Mesenchymal stem cell (in vitro differentiated cells and primary cell): ENCODE measurements at regions not wholly inside any gene's neighbourhood (a gene's known extent, or its start where the extent isn't known, plus 50 kb on each side); places are given as distances from the start of the nearest gene placed in this dataset.

Experiments used
- DNase-seq: peaks from one replicate; pipeline ENCODE4 v3.0.0-alpha.2; 2013
- H2AFZ ChIP-seq: one replicate; pipeline ENCODE4 v1.6.1; 2013; ENCODE audit warnings: low read depth, mild to moderate bottlenecking, control low read depth, inconsistent platforms, low read length, moderate library complexity
- H2AK5ac ChIP-seq: 2 replicates; pipeline ENCODE4 v1.6.1; 2013; ENCODE audit warnings: low read length, moderate library complexity, mild to moderate bottlenecking, inconsistent platforms; ENCODE audit not compliant: severe bottlenecking
- H2BK120ac ChIP-seq: one replicate; pipeline ENCODE4 v1.6.1; 2013; ENCODE audit warnings: low read depth, mild to moderate bottlenecking, inconsistent platforms, low read length, moderate library complexity
- H2BK12ac ChIP-seq, 2 experiments: one replicate each; pipeline ENCODE4 v1.6.1; 2013; ENCODE audit warnings: inconsistent platforms in 2 of 2, low read length in 2 of 2, mild to moderate bottlenecking in 2 of 2, moderate library complexity in 2 of 2, control low read depth in 1 of 2
- H2BK15ac ChIP-seq: one replicate; pipeline ENCODE4 v1.6.1; 2013; ENCODE audit warnings: mild to moderate bottlenecking, low read depth, inconsistent platforms; ENCODE audit not compliant: poor library complexity, severe bottlenecking
- H2BK5ac ChIP-seq: 2 replicates; pipeline ENCODE4 v1.6.1; 2013; ENCODE audit warnings: low read depth, mild to moderate bottlenecking, low read length, control low read depth, inconsistent platforms; ENCODE audit not compliant: poor library complexity, severe bottlenecking
- H3K14ac ChIP-seq, 2 experiments: one replicate each; pipeline ENCODE4 v1.6.1; 2013; ENCODE audit warnings: inconsistent platforms in 2 of 2, low read length in 2 of 2, control low read depth in 1 of 2, mild to moderate bottlenecking in 1 of 2, moderate library complexity in 1 of 2
- H3K18ac ChIP-seq, 2 experiments: one replicate each; pipeline ENCODE4 v1.6.1; 2013; ENCODE audit warnings: inconsistent platforms in 2 of 2, low read length in 2 of 2, control low read depth in 1 of 2, low read depth in 1 of 2, mild to moderate bottlenecking in 1 of 2
- H3K23ac ChIP-seq, 2 experiments: one replicate each; pipeline ENCODE4 v1.6.1; 2013; ENCODE audit warnings: inconsistent platforms in 2 of 2, low read length in 2 of 2, mild to moderate bottlenecking in 2 of 2, moderate library complexity in 2 of 2, control low read depth in 1 of 2
- H3K27ac ChIP-seq: 2 replicates; pipeline ENCODE4 v1.5.1; 2013; ENCODE audit warnings: mild to moderate bottlenecking, moderate library complexity, low read length, control low read depth, inconsistent platforms; ENCODE audit not compliant: poor library complexity, severe bottlenecking
- H3K27me3 ChIP-seq, 2 experiments: 2 replicates each; pipeline versions ENCODE4 v1.6.1 to v1.7.0; 2013; ENCODE audit warnings: low read length in 2 of 2, mild to moderate bottlenecking in 2 of 2, moderate library complexity in 2 of 2, control low read depth in 1 of 2, inconsistent platforms in 1 of 2; ENCODE audit not compliant: control insufficient read depth in 1 of 2, insufficient read depth in 1 of 2
- H3K36me3 ChIP-seq, 2 experiments: 2 replicates each; pipeline versions ENCODE4 v1.6.1 to v1.7.0; 2013; ENCODE audit warnings: low read length in 2 of 2, control low read depth in 1 of 2, inconsistent platforms in 1 of 2, low read depth in 1 of 2, mild to moderate bottlenecking in 1 of 2; ENCODE audit not compliant: insufficient read depth in 2 of 2, control insufficient read depth in 1 of 2
- H3K4ac ChIP-seq, 2 experiments: one replicate each; pipeline ENCODE4 v1.6.1; 2013; ENCODE audit warnings: inconsistent platforms in 2 of 2, low read length in 2 of 2, mild to moderate bottlenecking in 2 of 2, moderate library complexity in 2 of 2, control low read depth in 1 of 2, low read depth in 1 of 2
- H3K4me1 ChIP-seq: 2 replicates; pipeline ENCODE4 v1.6.1; 2013; ENCODE audit warnings: low read depth, low read length, control low read depth; ENCODE audit not compliant: control insufficient read depth, insufficient read depth
- H3K4me2 ChIP-seq: 2 replicates; pipeline ENCODE4 v1.6.1; 2013; ENCODE audit warnings: low read length, mild to moderate bottlenecking, inconsistent platforms; ENCODE audit not compliant: poor library complexity, severe bottlenecking
- H3K4me3 ChIP-seq, 2 experiments: 2 replicates each; pipeline versions ENCODE4 v1.5.1 to v1.7.0; 2013; ENCODE audit warnings: low read length in 2 of 2, mild to moderate bottlenecking in 2 of 2, control low read depth in 1 of 2, low read depth in 1 of 2; ENCODE audit not compliant: insufficient read depth in 1 of 2
- H3K79me1 ChIP-seq: replicated peaks from 2 replicates; pipeline ENCODE4 v1.6.1; 2013; ENCODE audit warnings: mild to moderate bottlenecking, control low read depth, low read length, inconsistent platforms; ENCODE audit not compliant: poor library complexity, severe bottlenecking
- H3K9ac ChIP-seq: 2 replicates; pipeline ENCODE4 v1.7.0; 2013; ENCODE audit warnings: mild to moderate bottlenecking, low read length, moderate library complexity
- H3K9me3 ChIP-seq: 2 replicates; pipeline ENCODE4 v1.7.0; 2013; ENCODE audit warnings: mild to moderate bottlenecking, low read length; ENCODE audit not compliant: control insufficient read depth
- H4K8ac ChIP-seq: one replicate; pipeline ENCODE4 v1.6.1; 2013; ENCODE audit warnings: inconsistent platforms, mild to moderate bottlenecking, low read length, moderate library complexity
- H4K91ac ChIP-seq: one replicate; pipeline ENCODE4 v1.6.1; 2013; ENCODE audit warnings: mild to moderate bottlenecking, low read length, inconsistent platforms
- WGBS: methylation state at CpG from one replicate; pipeline ENCODE4 v1.1.7; 2013; ENCODE audit warnings: mixed read lengths; 5-methylcytosine and 5-hydroxymethylcytosine counted together

DNA sequence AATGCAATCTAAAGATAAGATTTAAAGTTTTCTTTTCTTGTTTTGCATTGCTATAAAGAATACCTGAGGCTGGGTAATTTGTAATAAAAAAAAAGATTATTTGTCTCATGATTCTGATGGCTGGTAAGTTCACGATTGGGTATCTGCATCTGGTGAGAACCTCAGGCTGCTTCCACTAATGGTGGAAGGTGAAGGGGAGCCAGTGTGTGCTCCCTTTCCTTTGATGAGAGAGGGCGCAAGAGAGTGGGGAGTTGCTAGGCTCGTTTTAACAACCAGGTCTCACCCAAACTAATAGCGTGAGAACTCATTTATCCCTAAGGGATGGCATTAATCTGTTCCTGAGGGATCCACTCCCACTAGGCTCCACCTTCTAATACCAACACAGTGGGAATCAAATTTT is 353.2 kb downstream of the BTBD3 start:
- H4K8ac ChIP-seq, result no peak overlapping the region
- no peak overlapping the region for H2BK12ac ChIP-seq
- H2BK5ac ChIP-seq, result no peak overlapping the region
- H3K9me3 ChIP-seq, result no peaks in the 10 kb centered on the region
- no peak overlapping the region for H2AK5ac ChIP-seq
- H3K4ac ChIP-seq, result no peak overlapping the region
- no peaks in the 10 kb centered on the region for H3K79me1 ChIP-seq
- H3K27me3 ChIP-seq, result no peaks in the 10 kb centered on the region
- H3K9ac ChIP-seq, result no peak overlapping the region
- H3K4me1 ChIP-seq, result no peaks in the 10 kb centered on the region
- H3K4me2 ChIP-seq, result no peak overlapping the region
- no peak overlapping the region for H2BK15ac ChIP-seq
- H3K18ac ChIP-seq, result no peak overlapping the region
- no peak for DNase-seq
- WGBS, result 58% methylated on average over 3 of the region's 4 CpGs
- H3K36me3 ChIP-seq, result no peaks in the 10 kb centered on the region
- H3K14ac ChIP-seq, result no peak overlapping the region
- no peak overlapping the region for H2AFZ ChIP-seq
- no peak overlapping the region for H3K27ac ChIP-seq
- no peak overlapping the region for H3K4me3 ChIP-seq
- H2BK120ac ChIP-seq, result no peak overlapping the region
- H4K91ac ChIP-seq, result no peak overlapping the region
- no peak overlapping the region for H3K23ac ChIP-seq

DNA sequence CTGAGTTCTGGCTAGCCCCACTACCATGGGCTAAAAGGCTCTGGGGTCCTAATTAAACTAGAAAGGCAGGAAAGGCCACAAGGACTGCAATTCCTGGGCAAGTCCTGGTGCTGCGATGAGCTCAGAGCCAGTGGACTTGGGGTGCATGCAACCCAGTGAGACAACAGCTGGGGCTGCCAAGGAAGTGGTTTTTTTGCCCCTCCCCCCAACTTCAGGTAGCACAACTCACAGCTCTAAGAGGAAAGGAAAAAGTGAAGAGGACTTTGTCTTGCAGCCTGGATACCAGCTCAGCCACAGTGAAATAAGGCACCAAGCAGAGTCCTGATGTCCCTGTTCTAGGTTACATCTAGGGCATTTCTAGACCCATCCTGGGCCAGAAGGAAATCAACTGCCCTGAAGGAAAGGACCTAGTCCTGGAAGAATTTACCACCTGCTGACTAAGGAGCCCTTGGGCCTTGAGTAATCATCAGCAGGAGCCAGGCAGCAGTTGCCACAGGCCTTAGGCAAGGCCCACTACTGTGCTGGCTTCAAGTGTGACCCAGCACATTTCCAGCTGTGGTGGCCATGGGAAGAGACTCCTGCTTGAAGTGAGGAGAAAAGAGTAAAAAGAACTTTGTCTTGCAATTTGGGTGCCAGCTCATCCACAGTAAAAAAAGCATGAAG is 358.4 kb downstream of the BTBD3 start:
- H3K4me3 ChIP-seq, result no peak overlapping the region
- no peak overlapping the region for H3K14ac ChIP-seq
- WGBS, result 72% methylated on average over 1 of the region's 1 CpG
- no peaks in the 10 kb centered on the region for H3K79me1 ChIP-seq
- H2BK5ac ChIP-seq, result no peak overlapping the region
- no peak overlapping the region for H4K8ac ChIP-seq
- H3K4me2 ChIP-seq, result no peak overlapping the region
- no peak overlapping the region for H3K23ac ChIP-seq
- H3K18ac ChIP-seq, result no peak overlapping the region
- H2BK15ac ChIP-seq, result no peak overlapping the region
- no peaks in the 10 kb centered on the region for H3K36me3 ChIP-seq
- no peaks in the 10 kb centered on the region for H3K4me1 ChIP-seq
- H3K27ac ChIP-seq, result no peak overlapping the region
- no peak overlapping the region for H2BK12ac ChIP-seq
- no peak overlapping the region for H4K91ac ChIP-seq
- no peak overlapping the region for H3K4ac ChIP-seq
- H3K9ac ChIP-seq, result no peak overlapping the region
- no peak overlapping the region for H2AFZ ChIP-seq
- H3K9me3 ChIP-seq, result no peaks in the 10 kb centered on the region
- no peak overlapping the region for H2AK5ac ChIP-seq
- no peak for DNase-seq
- no peak overlapping the region for H2BK120ac ChIP-seq
- no peaks in the 10 kb centered on the region for H3K27me3 ChIP-seq

DNA sequence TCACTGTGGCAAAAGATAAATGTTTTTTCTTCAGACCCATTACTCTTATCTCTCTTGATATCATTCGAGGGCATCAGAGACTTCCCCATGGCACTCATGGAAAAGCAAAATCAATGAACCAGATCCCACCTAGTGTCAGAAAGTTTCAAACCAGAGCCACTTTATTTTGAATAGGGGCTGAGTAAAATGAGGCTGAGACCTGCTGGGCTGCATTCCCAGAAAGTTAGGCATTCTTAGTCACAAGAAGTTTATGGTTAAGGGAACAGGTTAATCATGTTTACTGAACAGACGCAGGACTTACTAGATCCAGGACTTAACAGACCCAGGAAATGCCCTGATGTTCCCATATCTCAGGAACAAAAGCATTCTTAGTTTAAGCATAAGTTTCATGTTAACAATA is 369.9 kb downstream of the BTBD3 start:
- Histone ChIP-seq H3K4ac (no peak overlapping the region), H4K8ac (no peak overlapping the region), H3K79me1 (no peaks in the 10 kb centered on the region), H3K27ac (no peak overlapping the region), H3K18ac (no peak overlapping the region), H3K9me3 (peaks cover 7% of the 10 kb centered on the region), H2BK15ac (no peak overlapping the region), H3K4me2 (no peak overlapping the region), H4K91ac (no peak overlapping the region), H2BK5ac (no peak overlapping the region), H2AK5ac (no peak overlapping the region), H3K9ac (no peak overlapping the region), H3K4me1 (no peaks in the 10 kb centered on the region), H2BK12ac (no peak overlapping the region), H3K14ac (no peak overlapping the region), H2AFZ (no peak overlapping the region), H2BK120ac (no peak overlapping the region), H3K36me3 (no peaks in the 10 kb centered on the region), H3K23ac (no peak overlapping the region), H3K27me3 (no peaks in the 10 kb centered on the region), H3K4me3 (no peak overlapping the region)
- DNase-seq, result no peak
- WGBS, result 50% methylated on average over 1 of the region's 2 CpGs

DNA sequence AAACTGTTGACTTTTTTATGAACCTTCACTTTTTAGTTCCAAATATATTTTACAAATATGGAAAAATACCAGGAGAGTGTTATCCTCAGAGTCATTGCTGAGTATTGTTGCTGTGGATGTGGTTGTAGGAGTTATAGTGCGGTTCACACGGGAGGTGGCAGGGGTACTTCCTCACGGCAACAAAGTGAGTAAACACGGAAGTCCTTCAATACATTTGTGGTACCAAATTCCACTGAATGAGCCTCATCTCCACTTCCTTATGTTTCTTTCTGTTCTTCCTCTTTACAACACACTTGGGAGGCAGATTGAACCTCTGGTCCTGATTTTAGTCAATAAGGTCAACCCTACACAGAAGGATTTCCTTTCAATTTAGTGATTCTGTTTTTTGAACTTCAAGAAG is 371.8 kb downstream of the BTBD3 start:
- no peak overlapping the region for H2AFZ ChIP-seq
- H3K23ac ChIP-seq, result no peak overlapping the region
- H4K91ac ChIP-seq, result no peak overlapping the region
- H2BK120ac ChIP-seq, result no peak overlapping the region
- no peak overlapping the region for H3K9ac ChIP-seq
- no peak overlapping the region for H3K18ac ChIP-seq
- no peak overlapping the region for H3K27ac ChIP-seq
- H3K36me3 ChIP-seq, result no peaks in the 10 kb centered on the region
- H3K27me3 ChIP-seq, result no peaks in the 10 kb centered on the region
- no peak overlapping the region for H2BK12ac ChIP-seq
- H3K79me1 ChIP-seq, result no peaks in the 10 kb centered on the region
- H3K9me3 ChIP-seq, result peaks cover 11% of the 10 kb centered on the region
- 90% methylated on average over 4 of the region's 4 CpGs for WGBS
- no peak overlapping the region for H2BK15ac ChIP-seq
- no peak overlapping the region for H4K8ac ChIP-seq
- no peak overlapping the region for H2AK5ac ChIP-seq
- no peak overlapping the region for H3K14ac ChIP-seq
- H2BK5ac ChIP-seq, result no peak overlapping the region
- no peaks in the 10 kb centered on the region for H3K4me1 ChIP-seq
- no peak for DNase-seq
- H3K4ac ChIP-seq, result no peak overlapping the region
- H3K4me2 ChIP-seq, result no peak overlapping the region
- no peak overlapping the region for H3K4me3 ChIP-seq
